IPS DF 19.7 (cell line): ENCODE measurements at regions not wholly inside any gene's neighbourhood (a gene's known extent, or its start where the extent isn't known, plus 50 kb on each side); places are given as distances from the start of the nearest gene placed in this dataset.
"Not testable (repeated sequence)": the region's sequence is repeated elsewhere in the genome, so short reads cannot be mapped to it uniquely, and the experiment has no call there.

Experiments
- DNase-seq: peaks from one replicate; pipeline ENCODE4 v3.0.0-alpha.2; 2013; ENCODE audit warnings: low read depth, low spot score

DNA sequence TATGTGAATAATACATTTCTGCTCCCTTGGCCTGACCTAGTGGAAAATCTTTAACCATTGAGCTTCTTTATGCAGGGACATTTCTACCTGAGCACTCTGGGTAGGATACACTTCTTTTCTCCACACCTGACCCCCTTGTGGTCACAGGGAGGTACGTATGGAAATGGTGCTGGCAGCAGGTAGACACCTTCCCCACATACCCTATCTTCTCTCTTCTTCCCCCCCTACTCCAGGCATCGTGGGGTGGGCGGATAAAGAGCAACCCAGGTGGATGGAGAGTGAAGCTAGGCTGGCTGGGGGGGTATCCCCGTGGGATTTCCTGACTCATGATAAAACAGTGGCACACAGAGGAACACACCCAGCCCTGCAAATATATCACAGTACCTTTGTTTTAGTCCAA, 312.1 kb downstream of the ARRDC4 start:
- DNase-seq, result no peak

- no peak for DNase-seq
Observed at GRCh38 chr15:98276018-98276417, 315.5 kb downstream of the ARRDC4 start.

DNA sequence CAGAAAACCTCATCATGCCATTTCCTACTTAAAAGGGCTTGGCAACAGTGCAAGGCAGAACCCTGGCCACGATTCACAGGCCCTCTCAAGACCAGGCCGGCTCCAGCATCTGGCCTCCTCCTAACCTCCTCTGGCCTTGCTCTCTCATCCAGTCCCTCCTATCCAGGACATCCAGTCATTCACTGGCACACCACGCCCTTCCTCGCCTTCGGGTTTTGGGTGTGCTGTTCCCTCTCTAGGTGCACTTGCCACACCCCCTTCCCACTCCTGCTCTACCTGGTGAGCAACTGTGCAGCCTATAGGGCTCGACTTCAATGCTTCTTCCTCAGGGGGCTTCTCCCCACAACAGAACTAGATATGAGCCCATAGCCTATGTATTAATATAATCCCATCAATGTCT, 317.1 kb downstream of the ARRDC4 start:
- DNase-seq, result no peak

GRCh38 chr15:98280284-98280975, 319.9 kb downstream of the ARRDC4 start:
- no peak for DNase-seq

GRCh38 chr15:98281130-98281529, 320.6 kb downstream of the ARRDC4 start:
- DNase-seq, result no peak

DNA sequence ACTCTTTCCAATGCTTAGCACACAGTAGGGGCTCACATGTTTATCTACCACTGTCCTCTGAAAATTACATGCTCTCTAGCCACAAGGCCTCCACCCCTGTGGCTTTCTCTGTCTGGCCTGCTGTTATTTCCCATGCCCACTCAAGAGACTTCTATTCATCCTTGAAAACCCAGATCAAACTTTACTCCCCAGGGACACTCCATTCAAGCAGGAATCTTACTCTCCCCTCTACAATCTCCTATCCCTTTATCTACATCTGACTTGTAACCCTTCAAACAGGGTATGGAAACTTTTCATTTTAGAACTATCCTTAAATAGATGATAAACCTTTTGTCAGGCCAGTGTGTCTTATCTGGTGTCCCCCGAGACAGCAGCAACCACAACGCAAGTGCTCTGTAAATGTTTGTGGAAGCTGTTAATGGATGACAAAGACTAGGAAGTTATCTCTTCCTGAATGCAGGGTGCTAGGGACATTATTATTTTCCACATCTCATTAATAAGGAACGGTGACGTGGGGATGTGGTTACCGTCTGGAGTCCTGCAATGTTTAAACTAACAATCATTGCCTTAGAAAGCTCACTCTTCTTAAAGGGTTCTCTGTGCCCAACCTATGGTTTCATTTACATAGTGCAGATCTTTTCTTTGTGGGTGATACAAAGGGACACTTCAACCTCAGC, 322.3 kb downstream of the ARRDC4 start:
- no peak for DNase-seq

DNA sequence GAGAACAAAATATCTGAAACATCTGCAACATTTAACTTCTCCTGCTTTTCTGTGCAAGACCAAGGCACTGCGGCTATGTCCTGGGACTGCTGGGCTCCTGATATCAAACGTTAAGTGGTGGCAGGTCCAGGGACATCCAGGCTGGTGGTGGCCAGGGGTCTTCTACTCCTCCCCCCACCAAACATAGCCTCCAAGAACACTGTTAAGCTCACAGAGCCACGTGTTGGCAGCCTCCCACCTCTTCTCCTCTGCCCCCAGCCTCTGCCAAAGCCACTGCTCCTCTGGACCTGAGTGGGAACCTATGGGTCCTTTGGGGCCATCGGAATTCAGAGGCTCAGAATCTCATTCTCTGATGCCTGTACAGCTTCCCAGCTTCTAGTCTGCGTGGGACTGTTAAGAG, 325.7 kb downstream of the ARRDC4 start:
- no peak for DNase-seq

- no peak for DNase-seq
Observed at GRCh38 chr15:98286831-98287230, 326.3 kb downstream of the ARRDC4 start.

- DNase-seq, result no peak
Observed at GRCh38 chr15:98288091-98288590, 327.6 kb downstream of the ARRDC4 start.

GRCh38 chr15:98289747-98290146, 329.2 kb downstream of the ARRDC4 start:
- no peak for DNase-seq

- DNase-seq, result peak; percentile 45
Observed at GRCh38 chr15:98292442-98293240, 332.1 kb downstream of the ARRDC4 start.

- no peak for DNase-seq
Observed at GRCh38 chr15:98294126-98294525, 333.6 kb downstream of the ARRDC4 start.

- not testable (repeated sequence) for DNase-seq
Observed at GRCh38 chr15:98295101-98295759, 334.7 kb downstream of the ARRDC4 start.

GRCh38 chr15:98296653-98297052, 336.1 kb downstream of the ARRDC4 start:
- DNase-seq, result no peak

GRCh38 chr15:98304371-98304770, 343.9 kb downstream of the ARRDC4 start:
- no peak for DNase-seq

GRCh38 chr15:98308117-98308516, 340.2 kb upstream of the IGF1R start:
- no peak for DNase-seq

DNA sequence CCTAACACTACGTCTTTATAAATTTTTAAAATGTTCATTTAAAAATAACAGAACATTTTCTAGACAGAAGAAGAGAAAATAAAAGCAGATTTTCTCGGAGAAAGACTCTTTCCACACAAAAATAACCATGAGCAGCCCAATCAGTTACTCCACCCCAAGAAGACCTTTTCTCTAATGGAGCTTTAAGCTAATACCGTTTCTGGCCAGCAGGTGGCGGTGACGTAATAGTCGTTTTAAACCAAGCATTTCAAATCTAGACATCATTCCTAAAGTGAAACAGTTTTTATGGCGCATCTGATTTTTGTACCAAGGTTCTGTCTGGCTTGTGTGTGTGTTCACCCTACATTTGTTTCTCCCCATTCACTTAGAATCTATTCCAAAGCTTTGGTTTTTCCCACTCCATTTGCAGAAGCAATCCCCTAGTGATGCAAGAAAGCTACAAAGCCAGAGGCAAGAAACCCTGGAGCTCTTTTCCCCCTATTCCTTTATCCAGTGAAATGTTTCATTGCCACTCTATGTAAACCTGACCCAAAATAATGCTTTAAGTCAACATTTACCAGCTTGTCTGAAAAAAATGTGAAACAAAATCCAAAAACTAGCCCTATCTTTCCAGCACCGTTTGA, 336.7 kb upstream of the IGF1R start:
- DNase-seq, result no peak

- no peak for DNase-seq
Observed at GRCh38 chr15:98312913-98313312, 335.4 kb upstream of the IGF1R start.

DNA sequence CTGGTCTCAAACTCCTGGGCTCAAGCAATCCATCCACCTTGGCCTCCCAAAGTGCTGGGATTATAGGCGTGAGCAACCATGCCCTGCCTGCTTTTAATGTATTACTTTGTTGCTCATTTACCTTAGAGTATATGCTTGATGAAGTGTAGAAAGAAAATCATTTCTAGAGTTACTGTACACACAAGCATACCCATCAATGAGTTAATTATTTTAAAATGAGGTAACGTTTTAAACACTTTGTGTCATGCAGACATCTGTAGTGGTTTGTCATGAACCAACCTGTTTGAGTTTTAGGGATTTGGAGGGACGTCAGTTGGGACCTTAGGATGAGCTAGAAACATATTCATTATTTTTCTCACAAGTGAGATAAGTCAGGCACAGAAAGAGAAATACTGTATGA, 332.4 kb upstream of the IGF1R start:
- DNase-seq, result no peak

DNA sequence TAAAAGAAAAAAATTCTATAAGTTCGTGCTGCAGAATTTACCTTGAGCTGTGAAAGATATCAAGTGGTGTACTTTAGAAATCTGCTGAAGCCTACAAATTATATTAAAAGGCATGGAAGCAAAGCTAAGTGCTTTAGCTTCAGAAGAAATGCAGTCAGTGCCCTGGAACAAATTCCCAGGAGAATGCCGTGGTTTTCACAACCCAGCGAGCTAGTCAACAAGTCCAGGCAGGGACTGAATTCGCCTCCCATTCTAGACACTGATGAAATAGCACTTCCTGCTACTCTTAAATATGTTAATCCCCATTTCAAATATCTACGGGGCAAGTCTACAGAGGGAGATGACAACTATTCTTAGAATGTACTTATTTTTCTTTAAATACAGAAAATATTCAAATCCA, 326.4 kb upstream of the IGF1R start:
- no peak for DNase-seq

DNA sequence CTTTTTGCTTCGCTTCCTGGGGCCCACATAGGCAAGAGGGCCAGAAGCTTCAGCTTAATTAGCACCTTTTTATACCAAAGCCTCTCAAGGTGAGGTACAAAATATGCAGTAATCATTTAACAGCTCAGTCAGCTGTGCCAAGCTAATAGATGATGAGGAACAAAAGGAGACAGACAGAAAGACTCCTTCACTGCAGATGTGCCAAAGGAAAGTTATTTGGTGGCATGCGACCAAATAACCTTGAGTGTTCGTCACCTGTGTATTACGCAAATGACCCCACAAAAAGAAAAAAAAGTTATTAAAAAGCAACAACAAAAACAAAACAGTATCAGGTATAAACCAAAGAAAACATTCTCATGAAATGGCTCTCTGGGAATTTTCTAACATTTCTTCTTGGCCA, 325.8 kb upstream of the IGF1R start:
- DNase-seq, result no peak
